HUDEP-2 (cell line): ENCODE measurements at regions not wholly inside any gene's neighbourhood (a gene's known extent, or its start where the extent isn't known, plus 50 kb on each side); places are given as distances from the start of the nearest gene placed in this dataset.
"Not testable (repeated sequence)": the region's sequence is repeated elsewhere in the genome, so short reads cannot be mapped to it uniquely, and the experiment has no call there.

Experiments
- DNase-seq, 76 experiments: peaks; one replicate each; lab custom pipeline; 2025; ENCODE audit not compliant: unreplicated experiment in 76 of 76; lab: John Stamatoyannopoulos, UW

GRCh38 chr11:115974703-115975102 is 470.5 kb upstream of the CADM1 start:
- no peak for DNase-seq

DNA sequence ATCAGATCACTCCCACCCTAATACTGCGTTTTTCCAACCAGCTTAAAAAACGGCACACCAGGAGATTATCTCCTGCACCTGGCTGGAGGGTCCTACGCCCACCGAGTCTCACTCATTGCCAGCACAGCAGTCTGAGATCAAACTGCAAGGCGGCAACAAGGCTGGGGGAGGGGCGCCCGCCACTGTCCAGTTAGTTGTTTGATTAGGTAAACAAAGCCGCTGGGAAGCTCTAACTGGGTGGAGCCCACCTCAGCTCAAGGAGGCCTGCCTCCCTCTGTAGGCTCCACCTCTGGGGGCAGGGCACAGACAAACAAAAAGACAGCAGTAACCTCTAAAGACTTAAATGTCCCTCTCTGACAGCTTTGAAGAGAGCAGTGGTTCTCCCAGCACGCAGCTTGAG is 463.0 kb upstream of the CADM1 start:
- DNase-seq: not testable (repeated sequence)

DNA sequence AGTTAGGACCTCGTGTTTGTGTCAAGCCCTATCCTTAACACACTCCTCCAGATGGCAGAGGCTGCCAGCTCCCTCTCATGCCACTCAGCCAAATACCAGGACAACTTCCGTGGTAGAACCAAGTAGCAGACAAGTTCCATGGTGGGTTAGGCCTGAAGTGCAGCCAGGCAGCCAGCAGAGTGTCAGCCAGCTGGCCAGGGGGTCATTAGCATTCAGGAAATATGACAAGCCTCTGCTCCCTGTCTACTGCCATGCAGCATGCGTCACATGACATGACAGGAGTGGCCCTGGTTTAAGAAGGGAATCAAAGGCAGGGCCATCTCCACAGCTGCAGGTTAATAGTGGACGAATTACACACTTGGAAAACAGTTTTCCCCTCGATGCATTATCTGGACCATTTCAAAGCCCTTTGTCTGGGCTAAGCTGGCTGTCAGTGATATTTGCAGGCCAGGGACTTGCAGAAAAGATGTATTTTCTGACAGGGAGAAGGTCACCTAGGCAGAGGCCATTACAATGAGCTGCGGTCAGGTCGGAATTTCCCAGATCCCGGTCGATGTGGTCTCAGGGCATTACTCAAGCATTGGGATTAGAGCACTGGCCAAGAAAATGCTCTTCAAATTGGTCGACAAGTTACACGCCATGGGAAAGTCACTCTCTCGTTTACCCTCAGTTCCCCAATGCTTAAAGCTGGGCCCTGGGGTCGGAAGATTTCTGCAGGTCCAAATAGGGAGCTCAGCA is 461.7 kb upstream of the CADM1 start:
- DNase-seq: no peak

GRCh38 chr11:115964091-115964490 is 459.9 kb upstream of the CADM1 start:
- no peak for DNase-seq

DNA sequence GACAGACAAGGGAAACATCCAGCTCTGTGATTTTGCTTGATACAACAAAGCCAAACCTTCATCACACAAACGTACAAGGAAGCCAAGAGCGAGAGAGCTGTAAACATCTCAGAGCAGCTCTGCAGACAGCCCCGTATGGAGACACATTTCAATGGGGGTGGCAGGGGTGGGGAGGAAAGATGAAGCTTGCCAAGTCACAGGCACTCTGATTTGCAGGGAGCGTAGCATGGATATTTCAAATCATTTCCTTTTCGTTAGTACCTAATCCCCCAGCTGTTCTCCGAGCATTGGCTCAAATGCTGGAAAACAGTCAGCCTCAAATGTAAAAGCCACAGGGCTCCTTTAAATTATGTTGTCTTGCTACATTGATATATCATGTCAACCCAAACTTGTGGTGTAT is 458.9 kb upstream of the CADM1 start:
- DNase-seq: no peak

- DNase-seq: no peak
Observed at GRCh38 chr11:115961159-115962003, 457.2 kb upstream of the CADM1 start.

- DNase-seq: no peak
Observed at GRCh38 chr11:115959081-115959486, 454.9 kb upstream of the CADM1 start.

DNA sequence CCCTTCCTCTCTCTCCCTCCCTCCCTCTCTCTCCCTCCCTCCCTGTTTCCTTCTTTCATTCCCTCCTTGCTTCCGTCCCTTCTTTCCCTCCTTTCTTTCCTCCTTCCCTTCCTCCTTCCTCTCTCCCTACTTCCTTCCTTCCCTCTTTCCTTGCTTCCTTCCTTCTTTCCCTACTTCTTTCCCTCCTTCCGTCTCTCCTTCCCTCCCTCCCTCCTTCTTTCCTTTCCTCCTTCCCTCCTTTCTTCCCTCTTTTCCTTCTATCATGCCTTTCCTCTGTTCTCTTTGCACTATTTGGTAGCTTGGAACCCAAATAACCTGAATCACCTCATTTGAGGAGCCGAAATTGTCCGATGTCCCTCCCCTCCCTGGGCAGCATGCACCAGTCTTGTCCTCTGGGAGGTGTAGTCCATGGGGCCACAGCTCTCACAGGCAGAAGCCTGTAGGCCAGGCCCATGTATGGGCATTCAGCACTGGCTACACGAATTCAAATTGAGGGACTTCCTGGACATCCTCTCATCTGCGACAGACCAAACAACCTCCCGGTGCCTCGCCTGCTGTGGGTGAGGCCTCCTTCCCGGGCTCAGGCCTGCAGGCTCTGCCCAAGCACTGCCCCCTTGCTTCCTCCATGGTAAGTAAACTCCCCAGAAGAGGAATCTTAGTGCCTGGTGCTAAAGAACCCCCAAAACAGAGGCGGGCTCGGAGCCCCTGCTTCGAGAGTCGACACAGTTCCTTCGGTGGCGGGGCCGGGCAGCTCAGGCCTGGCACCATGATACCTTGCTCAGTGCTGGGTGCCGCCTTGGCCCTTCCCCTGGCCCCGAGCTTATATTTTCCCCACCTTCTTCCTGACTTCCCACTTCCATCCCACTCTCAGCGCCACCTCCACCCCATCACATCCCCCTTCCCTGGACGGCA is 454.1 kb upstream of the CADM1 start:
- no peak for DNase-seq

GRCh38 chr11:115955803-115956202 is 451.6 kb upstream of the CADM1 start:
- no peak for DNase-seq

- no peak for DNase-seq
Observed at GRCh38 chr11:115950660-115951059, 446.4 kb upstream of the CADM1 start.

GRCh38 chr11:115944596-115944995 is 440.4 kb upstream of the CADM1 start:
- no peak for DNase-seq

GRCh38 chr11:115942011-115942410 is 437.8 kb upstream of the CADM1 start:
- DNase-seq: no peak

DNA sequence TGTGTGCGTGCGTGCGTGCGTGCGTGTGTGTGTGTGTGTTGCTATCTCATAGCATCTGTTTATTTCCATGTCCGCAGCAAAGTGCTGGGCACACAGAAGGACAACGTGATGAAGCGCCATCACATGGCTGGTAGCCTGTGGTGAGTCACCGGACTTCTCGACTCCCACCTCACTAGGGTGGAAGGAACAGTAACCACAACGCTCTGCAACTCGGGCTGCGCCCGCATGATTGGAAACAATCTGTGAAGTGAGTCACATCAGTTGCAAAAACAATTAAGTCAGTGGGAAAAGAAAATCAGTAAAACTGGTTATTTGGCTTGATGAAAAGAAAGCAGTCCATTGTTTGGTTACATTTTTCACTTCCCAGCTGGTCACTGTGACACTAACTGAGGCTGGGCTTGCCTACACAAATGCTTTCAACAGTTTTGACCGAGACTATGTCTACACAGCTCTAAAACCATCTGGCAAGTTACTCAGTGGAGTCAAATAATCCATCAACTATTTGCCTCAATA is 437.3 kb upstream of the CADM1 start:
- peak in 6 of 76 experiments; percentile 20 to 41 (median 28) for DNase-seq

DNA sequence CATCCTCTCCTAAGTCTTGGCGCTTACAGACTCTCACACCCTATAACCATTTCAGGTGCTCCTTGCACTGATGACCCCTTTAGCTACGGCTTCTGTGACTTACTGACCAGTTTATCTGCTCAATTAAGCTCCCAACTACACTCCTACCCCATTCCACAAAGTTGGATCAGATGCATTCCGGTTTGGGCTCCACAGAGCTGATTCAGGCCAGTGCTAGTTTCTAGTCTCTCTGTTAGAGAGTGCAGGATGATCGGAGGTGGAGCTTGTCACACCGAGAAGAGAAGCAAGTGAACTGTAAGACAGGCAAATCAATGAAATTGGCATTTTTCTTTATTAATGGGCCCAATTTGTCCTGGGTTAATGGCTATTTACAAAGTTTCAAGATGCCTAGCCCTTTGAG is 436.8 kb upstream of the CADM1 start:
- DNase-seq: no peak

DNA sequence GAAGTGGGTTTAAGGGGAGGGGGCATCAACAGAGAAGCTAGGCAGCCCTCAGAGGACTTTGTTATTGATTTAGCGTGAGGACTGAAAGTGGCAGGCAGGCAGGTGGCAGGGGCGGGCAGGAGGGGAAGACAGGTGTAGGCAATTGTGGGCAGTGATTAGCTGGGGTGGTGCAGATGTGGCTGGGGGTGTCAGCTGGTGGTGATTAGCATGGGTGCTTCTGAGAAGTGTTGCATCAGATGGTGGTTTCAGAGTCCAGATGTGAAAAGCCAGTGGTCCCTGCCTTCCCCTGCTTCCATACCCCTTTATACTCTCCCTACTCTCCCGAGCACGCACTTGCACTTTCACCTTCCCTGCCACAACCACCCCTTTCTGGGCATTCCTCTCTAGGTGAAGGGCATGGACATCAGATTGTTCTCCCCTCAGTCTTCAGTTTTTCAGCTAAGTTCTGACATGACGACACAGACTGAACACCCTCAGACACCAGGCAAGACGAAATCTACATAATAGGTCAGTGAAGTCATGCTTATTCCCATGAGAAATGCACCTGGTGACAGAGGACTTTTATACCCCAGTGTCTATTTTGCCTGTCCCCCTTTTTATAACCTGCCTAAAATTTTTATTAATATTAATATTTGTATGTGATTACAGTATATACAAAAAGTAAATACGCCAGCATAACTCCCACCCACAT is 435.7 kb upstream of the CADM1 start:
- DNase-seq: no peak

- DNase-seq: no peak
Observed at GRCh38 chr11:115939104-115939730, 435.0 kb upstream of the CADM1 start.

- no peak for DNase-seq
Observed at GRCh38 chr11:115933564-115933963, 429.3 kb upstream of the CADM1 start.

DNA sequence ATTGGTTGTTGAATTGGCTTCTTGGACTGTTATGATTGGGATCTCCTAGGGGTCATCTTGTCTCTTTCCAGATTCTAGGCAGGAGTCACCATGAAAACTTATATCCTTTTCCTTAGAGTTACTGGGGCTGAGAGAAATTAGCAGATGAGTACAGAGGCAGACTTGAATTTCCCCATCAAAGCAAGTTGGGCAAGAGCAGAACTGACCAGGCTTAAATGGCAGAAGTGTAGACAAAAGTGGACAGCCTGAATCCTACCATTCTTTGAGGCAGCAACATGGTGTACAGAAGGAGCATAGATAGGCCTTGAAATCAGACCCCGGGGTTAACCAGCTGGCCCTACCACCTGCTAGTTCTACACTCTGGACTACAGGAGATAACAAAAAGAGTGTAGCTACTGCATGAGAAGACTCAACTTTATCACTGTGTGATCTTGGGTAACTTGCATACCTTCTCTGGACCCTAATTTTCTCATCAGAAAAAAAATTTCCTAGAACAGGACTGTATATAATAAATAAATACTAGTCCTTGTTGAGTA is 427.4 kb upstream of the CADM1 start:
- DNase-seq: no peak

- no peak for DNase-seq
Observed at GRCh38 chr11:115930886-115931547, 426.8 kb upstream of the CADM1 start.
